ENCODE measurements at regions not wholly inside any gene's neighbourhood (a gene's known extent, or its start where the extent isn't known, plus 50 kb on each side); places are given as distances from the start of the nearest gene placed in this dataset.

GRCh38 chr3:106860182-106860581, 517.1 kb upstream of the CCDC54 start:
- TF ChIP-seq CTCF (IDR thresholded peaks at IDR 0.05) (no peak), EP300 (IDR thresholded peaks at IDR 0.05) (no peak), POLR2AphosphoS5 (IDR thresholded peaks at IDR 0.05) (no peak)

Measured in esophagus muscularis mucosa (tissue), 4 donors.